K562 (cell line): ENCODE measurements at regions not wholly inside any gene's neighbourhood (a gene's known extent, or its start where the extent isn't known, plus 50 kb on each side); places are given as distances from the start of the nearest gene placed in this dataset.

Experiments
- AFF1 ChIP-seq, 2 experiments: fragments of 450-650 bp; IDR thresholded peaks; 2 replicates each; pipeline ENCODE4 v1.6.1; 2018; ENCODE audit warnings: mild to moderate bottlenecking in 2 of 2, low read depth in 1 of 2; ENCODE audit not compliant: partially characterized antibody in 2 of 2
- CCAR2 ChIP-seq: fragments of 200-400 bp; formaldehyde crosslinking; IDR thresholded peaks from 2 replicates; pipeline ENCODE4 v1.6.1; 2017; ENCODE audit warnings: mild to moderate bottlenecking, low read depth, low read length
- ELF2 ChIP-seq: fragments of 250-450 bp; sonication (Bioruptor Pico); IDR thresholded peaks from 2 replicates; pipeline ENCODE4 v1.5.0; 2021; ENCODE audit warnings: mild to moderate bottlenecking
- FIP1L1 ChIP-seq: fragments of 200-400 bp; formaldehyde crosslinking; IDR thresholded peaks from 2 replicates; pipeline ENCODE4 v1.6.1; 2018; ENCODE audit warnings: mild to moderate bottlenecking, low read depth, low read length; ENCODE audit not compliant: poor library complexity, severe bottlenecking
- GABPA ChIP-seq: fragments of 200-800 bp; sonication (Bioruptor generic); conservative IDR thresholded peaks from 2 replicates; pipeline ENCODE4 v1.6.1; 2016; ENCODE audit warnings: low read depth, missing genetic modification characterization, missing compliant biosample characterization
- NCOA1 ChIP-seq: fragments of 450-650 bp; IDR thresholded peaks from 2 replicates; pipeline ENCODE4 v1.6.1; 2016; ENCODE audit warnings: low read depth
- NR2C1 ChIP-seq, 2 experiments: fragments of 450-650 bp; IDR thresholded peaks; 2 replicates each; pipeline ENCODE4 v1.6.1; 2017; ENCODE audit warnings: mild to moderate bottlenecking in 2 of 2, antibody characterized with exemption in 1 of 2, inconsistent platforms in 1 of 2, missing compliant biosample characterization in 1 of 2, missing genetic modification characterization in 1 of 2
- RFX7 ChIP-seq: fragments of 250-450 bp; sonication (Bioruptor Pico); IDR thresholded peaks from 2 replicates; pipeline ENCODE4 v1.5.1; 2021; ENCODE audit warnings: mild to moderate bottlenecking
- ZNF41 ChIP-seq: fragments of 250-450 bp; sonication (Bioruptor Pico); conservative IDR thresholded peaks from 2 replicates; pipeline ENCODE4 v1.4.0; 2020; ENCODE audit warnings: mild to moderate bottlenecking

- peak in 1 of 2 experiments; percentile 45 for TF ChIP-seq AFF1 (IDR thresholded peaks at IDR 0.05; ENCODE audit: low read depth in 1 of 2, partially characterized antibody in 2 of 2)
- TF ChIP-seq NR2C1 (IDR thresholded peaks at IDR 0.05) = no peak
- TF ChIP-seq NR2C1 (tag; IDR thresholded peaks at IDR 0.05) = no peak
- TF ChIP-seq RFX7 (CRISPR knock-in tag) = 0 out of 2 replicates have a peak, but pooled peaks have one; percentile 21
- TF ChIP-seq ZNF41 (CRISPR knock-in tag) = no peak
- no peak for TF ChIP-seq CCAR2
- no peak for TF ChIP-seq NCOA1
- TF ChIP-seq GABPA = no peak
- no peak for TF ChIP-seq FIP1L1
- no peak for TF ChIP-seq ELF2
Measured at GRCh38 chr6:27129917-27130316, 117.6 kb upstream of the PRSS16 start (continued).
